ENCODE measurements at regions not wholly inside any gene's neighbourhood (a gene's known extent, or its start where the extent isn't known, plus 50 kb on each side); places are given as distances from the start of the nearest gene placed in this dataset.

DNA sequence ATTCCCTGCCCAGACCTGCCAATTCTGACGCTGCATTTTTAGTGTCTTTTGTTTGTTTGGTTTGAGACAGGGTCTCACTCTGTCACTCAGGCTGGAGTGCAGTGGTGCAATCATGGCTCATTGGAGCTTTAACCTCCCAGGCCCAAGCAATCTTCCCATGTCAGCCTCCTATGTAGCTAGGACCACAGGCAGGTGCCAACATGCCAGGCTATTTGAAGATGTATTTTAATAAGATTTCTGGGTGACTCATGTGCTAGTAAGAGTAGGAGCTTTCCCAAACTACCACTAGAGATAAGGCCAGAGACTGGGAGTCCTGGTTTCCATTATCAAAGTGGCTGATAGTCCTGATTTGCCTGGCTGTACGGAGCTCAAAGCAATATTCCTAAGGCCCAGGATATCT lies 693.3 kb downstream of the MED13L start:
- DNase-seq (ENCODE audit: extremely low spot score, unreplicated experiment): no peak
- Mint-ChIP-seq H3K4me3 (ENCODE audit: unreplicated experiment) (no peak overlapping the region), H3K36me3 (ENCODE audit: unreplicated experiment) (no peaks in the 10 kb centered on the region), H3K27ac (ENCODE audit: unreplicated experiment) (no peak overlapping the region), H3K4me1 (ENCODE audit: unreplicated experiment) (no peaks in the 10 kb centered on the region), H3K9me3 (ENCODE audit: unreplicated experiment) (peaks cover 20% of the 10 kb centered on the region), H3K27me3 (ENCODE audit: unreplicated experiment) (no peaks in the 10 kb centered on the region)
- TF ChIP-seq, protein P1, sequence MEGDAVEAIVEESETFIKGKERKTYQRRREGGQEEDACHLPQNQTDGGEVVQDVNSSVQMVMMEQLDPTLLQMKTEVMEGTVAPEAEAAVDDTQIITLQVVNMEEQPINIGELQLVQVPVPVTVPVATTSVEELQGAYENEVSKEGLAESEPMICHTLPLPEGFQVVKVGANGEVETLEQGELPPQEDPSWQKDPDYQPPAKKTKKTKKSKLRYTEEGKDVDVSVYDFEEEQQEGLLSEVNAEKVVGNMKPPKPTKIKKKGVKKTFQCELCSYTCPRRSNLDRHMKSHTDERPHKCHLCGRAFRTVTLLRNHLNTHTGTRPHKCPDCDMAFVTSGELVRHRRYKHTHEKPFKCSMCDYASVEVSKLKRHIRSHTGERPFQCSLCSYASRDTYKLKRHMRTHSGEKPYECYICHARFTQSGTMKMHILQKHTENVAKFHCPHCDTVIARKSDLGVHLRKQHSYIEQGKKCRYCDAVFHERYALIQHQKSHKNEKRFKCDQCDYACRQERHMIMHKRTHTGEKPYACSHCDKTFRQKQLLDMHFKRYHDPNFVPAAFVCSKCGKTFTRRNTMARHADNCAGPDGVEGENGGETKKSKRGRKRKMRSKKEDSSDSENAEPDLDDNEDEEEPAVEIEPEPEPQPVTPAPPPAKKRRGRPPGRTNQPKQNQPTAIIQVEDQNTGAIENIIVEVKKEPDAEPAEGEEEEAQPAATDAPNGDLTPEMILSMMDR (IDR thresholded peaks at IDR 0.05): no peak

DNA sequence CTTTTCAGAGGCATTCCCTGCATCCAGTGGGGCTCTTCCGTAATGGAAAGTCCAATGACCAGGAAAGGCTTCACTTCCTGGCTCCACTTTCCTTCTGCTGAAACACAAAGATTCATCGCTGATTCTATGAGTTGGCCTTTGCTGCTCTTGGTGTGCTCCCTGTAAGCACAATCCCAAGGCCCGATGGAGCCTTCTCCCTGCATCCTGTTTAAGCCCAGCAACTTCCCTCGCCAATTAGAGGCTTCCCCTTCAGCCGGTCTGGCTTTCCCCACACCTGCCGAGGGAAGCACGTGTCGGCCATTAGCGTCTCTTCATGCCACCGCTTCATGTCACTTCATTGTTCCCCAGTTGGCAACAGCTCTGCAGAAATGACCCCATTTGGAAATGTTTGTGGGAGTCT lies 693.9 kb downstream of the MED13L start:
- Mint-ChIP-seq H3K4me3 (ENCODE audit: unreplicated experiment) (no peak overlapping the region), H3K36me3 (ENCODE audit: unreplicated experiment) (no peaks in the 10 kb centered on the region), H3K9me3 (ENCODE audit: unreplicated experiment) (peaks cover 17% of the 10 kb centered on the region), H3K27me3 (ENCODE audit: unreplicated experiment) (no peaks in the 10 kb centered on the region), H3K4me1 (ENCODE audit: unreplicated experiment) (no peaks in the 10 kb centered on the region), H3K27ac (ENCODE audit: unreplicated experiment) (no peak overlapping the region)
- TF ChIP-seq, protein P1 (IDR thresholded peaks at IDR 0.05): no peak
- no peak for DNase-seq (ENCODE audit: extremely low spot score, unreplicated experiment)

DNA sequence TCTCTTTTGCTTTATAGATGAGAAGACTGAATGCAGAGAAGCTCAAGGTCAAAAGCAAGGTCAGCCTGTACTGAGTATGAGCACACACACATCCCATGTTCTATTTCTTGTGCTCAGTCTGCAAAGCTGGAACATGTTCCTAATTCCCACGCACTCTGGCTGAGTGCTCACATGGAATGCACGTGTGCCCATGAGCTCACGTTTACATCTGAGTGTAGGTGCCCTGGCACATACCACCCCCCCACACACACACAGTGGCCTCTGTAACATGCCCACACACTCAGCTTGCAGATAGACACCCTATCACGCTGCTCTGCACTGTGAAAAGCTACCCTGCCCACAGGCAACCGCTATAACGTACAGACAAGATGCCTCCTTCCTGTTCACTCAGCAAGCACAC lies 700.1 kb downstream of the MED13L start:
- no peaks in the 10 kb centered on the region for H3K36me3 Mint-ChIP-seq (ENCODE audit: unreplicated experiment)
- no peak for DNase-seq (ENCODE audit: extremely low spot score, unreplicated experiment)
- H3K27me3 Mint-ChIP-seq (ENCODE audit: unreplicated experiment): no peaks in the 10 kb centered on the region
- no peaks in the 10 kb centered on the region for H3K9me3 Mint-ChIP-seq (ENCODE audit: unreplicated experiment)
- no peak overlapping the region for H3K27ac Mint-ChIP-seq (ENCODE audit: unreplicated experiment)
- no peaks in the 10 kb centered on the region for H3K4me1 Mint-ChIP-seq (ENCODE audit: unreplicated experiment)
- TF ChIP-seq, protein P1 (IDR thresholded peaks at IDR 0.05): no peak
- H3K4me3 Mint-ChIP-seq (ENCODE audit: unreplicated experiment): no peak overlapping the region

DNA sequence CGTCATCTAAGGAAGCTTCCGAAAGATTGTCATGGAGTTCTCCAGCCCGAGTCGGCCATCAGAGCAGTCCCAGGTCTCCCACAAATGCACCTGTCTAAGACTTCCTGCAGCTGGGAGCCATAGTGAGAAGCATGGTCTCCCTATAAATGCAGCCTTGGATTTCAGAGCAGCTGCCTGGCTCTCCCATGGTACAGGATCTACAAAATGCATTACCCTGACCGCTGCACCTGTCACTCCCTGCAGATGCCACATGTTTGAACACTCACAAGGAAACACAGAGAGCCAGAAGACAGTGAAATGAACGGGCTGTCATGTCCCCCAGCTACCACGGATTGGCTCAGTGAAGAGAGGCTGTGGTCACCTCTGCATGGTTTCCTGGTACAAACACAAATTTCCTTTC lies 702.7 kb downstream of the MED13L start:
- Mint-ChIP-seq H3K27me3 (ENCODE audit: unreplicated experiment) (no peaks in the 10 kb centered on the region), H3K4me3 (ENCODE audit: unreplicated experiment) (no peak overlapping the region), H3K36me3 (ENCODE audit: unreplicated experiment) (no peaks in the 10 kb centered on the region), H3K4me1 (ENCODE audit: unreplicated experiment) (no peaks in the 10 kb centered on the region), H3K27ac (ENCODE audit: unreplicated experiment) (no peak overlapping the region), H3K9me3 (ENCODE audit: unreplicated experiment) (no peaks in the 10 kb centered on the region)
- DNase-seq (ENCODE audit: extremely low spot score, unreplicated experiment): no peak
- TF ChIP-seq, protein P1 (IDR thresholded peaks at IDR 0.05): no peak

DNA sequence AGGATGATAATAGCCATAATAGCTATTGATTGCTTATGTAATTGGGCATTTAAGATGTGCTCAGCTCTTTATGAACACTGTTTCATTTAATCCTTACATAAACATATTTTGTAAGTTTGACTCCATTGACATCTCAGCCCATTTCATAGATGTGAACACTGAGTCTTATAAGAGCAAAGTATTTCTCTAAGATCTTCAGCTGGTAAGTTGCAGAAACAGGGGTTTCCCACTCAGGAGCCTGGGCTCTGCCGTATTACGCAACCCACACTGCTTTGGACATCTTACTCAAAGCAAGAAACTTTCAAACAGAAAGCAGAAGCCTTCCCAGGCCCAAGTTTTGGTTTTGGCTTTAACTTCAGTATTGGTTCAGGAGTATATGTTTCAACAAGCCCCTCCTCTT lies 705.1 kb downstream of the MED13L start:
- Mint-ChIP-seq H3K4me1 (ENCODE audit: unreplicated experiment) (no peaks in the 10 kb centered on the region), H3K36me3 (ENCODE audit: unreplicated experiment) (no peaks in the 10 kb centered on the region), H3K4me3 (ENCODE audit: unreplicated experiment) (no peak overlapping the region)

More for the DNA sequence above, 705.1 kb downstream of the MED13L start:
- TF ChIP-seq, protein P1 (IDR thresholded peaks at IDR 0.05): no peak
- no peak overlapping the region for H3K27ac Mint-ChIP-seq (ENCODE audit: unreplicated experiment)
- H3K9me3 Mint-ChIP-seq (ENCODE audit: unreplicated experiment): no peaks in the 10 kb centered on the region
- DNase-seq (ENCODE audit: extremely low spot score, unreplicated experiment): no peak
- no peaks in the 10 kb centered on the region for H3K27me3 Mint-ChIP-seq (ENCODE audit: unreplicated experiment)
